ENCODE measurements at regions not wholly inside any gene's neighbourhood (a gene's known extent, or its start where the extent isn't known, plus 50 kb on each side); places are given as distances from the start of the nearest gene placed in this dataset.
"Not testable (repeated sequence)": the region's sequence is repeated elsewhere in the genome, so short reads cannot be mapped to it uniquely, and the experiment has no call there.

GRCh38 chr21:9010121-9010795 is 1511.1 kb upstream of the TPTE start:
- H2AFZ ChIP-seq (ENCODE audit: insufficient read depth, low read depth, low read length, poor library complexity, severe bottlenecking); H3K27ac ChIP-seq (ENCODE audit: low read depth in 1 of 2, low read length in 2 of 2); H3K27me3 Mint-ChIP-seq (ENCODE audit: low read depth in 3 of 3); H3K4me1 Mint-ChIP-seq; H3K36me3 Mint-ChIP-seq; H3K27ac Mint-ChIP-seq; H3K4me3 ChIP-seq (replicated peaks in 1 of 3; ENCODE audit: low read depth in 2 of 3, low read length in 3 of 3); H3K4me3 Mint-ChIP-seq; H3K36me3 ChIP-seq (replicated peaks in 1 of 2; ENCODE audit: control insufficient read depth in 1 of 2, insufficient read depth in 2 of 2, low read length in 2 of 2); H3K79me2 ChIP-seq (ENCODE audit: insufficient read depth, low read length); H3K9ac ChIP-seq (ENCODE audit: insufficient read depth, low read length, poor library complexity, severe bottlenecking); H4K20me1 ChIP-seq (ENCODE audit: insufficient read depth, low read length); H3K4me1 ChIP-seq (ENCODE audit: control insufficient read depth in 1 of 2, insufficient read depth in 2 of 2, low read length in 2 of 2); H3K4me2 ChIP-seq (replicated peaks; ENCODE audit: extremely low read depth, low read length, poor library complexity, severe bottlenecking); DNase-seq; H3K27me3 ChIP-seq (ENCODE audit: control insufficient read depth in 2 of 2, insufficient read depth in 2 of 2, low read length in 2 of 2); intact Hi-C loops (cut with micrococcal nuclease): not testable (repeated sequence)
- peaks cover 70 to 79% of the 10 kb centered on the region in 2 donors for H3K9me3 ChIP-seq (replicated peaks in 1 of 2; ENCODE audit: control insufficient read depth in 1 of 2, insufficient read depth in 1 of 2, low read length in 2 of 2)
- peaks cover 34 to 69% (median 63%) of the 10 kb centered on the region in 7 donors for H3K9me3 Mint-ChIP-seq
- no CpG with 5 or more reads among the region's 4 CpGs for WGBS (ENCODE audit: insufficient coverage)

GRCh38 chr21:9010936-9011890 is 1510.2 kb upstream of the TPTE start:
- DNase-seq; H3K27me3 ChIP-seq (ENCODE audit: control insufficient read depth in 2 of 2, insufficient read depth in 2 of 2, low read length in 2 of 2); H2AFZ ChIP-seq (ENCODE audit: insufficient read depth, low read depth, low read length, poor library complexity, severe bottlenecking); H4K20me1 ChIP-seq (ENCODE audit: insufficient read depth, low read length); H3K27me3 Mint-ChIP-seq (ENCODE audit: low read depth in 3 of 3); intact Hi-C loops (cut with micrococcal nuclease); H3K79me2 ChIP-seq (ENCODE audit: insufficient read depth, low read length); H3K36me3 ChIP-seq (replicated peaks in 1 of 2; ENCODE audit: control insufficient read depth in 1 of 2, insufficient read depth in 2 of 2, low read length in 2 of 2); H3K9ac ChIP-seq (ENCODE audit: insufficient read depth, low read length, poor library complexity, severe bottlenecking); H3K4me3 ChIP-seq (replicated peaks in 1 of 3; ENCODE audit: low read depth in 2 of 3, low read length in 3 of 3); H3K4me2 ChIP-seq (replicated peaks; ENCODE audit: extremely low read depth, low read length, poor library complexity, severe bottlenecking); H3K27ac Mint-ChIP-seq; H3K36me3 Mint-ChIP-seq; H3K4me1 Mint-ChIP-seq; H3K4me3 Mint-ChIP-seq; H3K4me1 ChIP-seq (ENCODE audit: control insufficient read depth in 1 of 2, insufficient read depth in 2 of 2, low read length in 2 of 2); H3K27ac ChIP-seq (ENCODE audit: low read depth in 1 of 2, low read length in 2 of 2): not testable (repeated sequence)
- peaks cover 37 to 72% (median 65%) of the 10 kb centered on the region in 7 donors for H3K9me3 Mint-ChIP-seq
- WGBS (ENCODE audit: insufficient coverage): 63% methylated on average over 3 of the region's 3 CpGs
- peaks cover 72 to 75% of the 10 kb centered on the region in 2 donors for H3K9me3 ChIP-seq (replicated peaks in 1 of 2; ENCODE audit: control insufficient read depth in 1 of 2, insufficient read depth in 1 of 2, low read length in 2 of 2)

- peaks cover 66 to 68% of the 10 kb centered on the region in 2 donors for H3K9me3 ChIP-seq (replicated peaks in 1 of 2; ENCODE audit: control insufficient read depth in 1 of 2, insufficient read depth in 1 of 2, low read length in 2 of 2)
These were observed 1509.5 kb upstream of the TPTE start for GRCh38 chr21:9011916-9012315.

GRCh38 chr21:9013502-9014242 is 1507.7 kb upstream of the TPTE start:
- H3K27ac ChIP-seq (ENCODE audit: low read depth in 1 of 2, low read length in 2 of 2); intact Hi-C loops (cut with micrococcal nuclease); H3K4me2 ChIP-seq (replicated peaks; ENCODE audit: extremely low read depth, low read length, poor library complexity, severe bottlenecking); H3K9ac ChIP-seq (ENCODE audit: insufficient read depth, low read length, poor library complexity, severe bottlenecking); H3K27me3 Mint-ChIP-seq (ENCODE audit: low read depth in 3 of 3); H3K27ac Mint-ChIP-seq; H3K4me3 Mint-ChIP-seq; H3K36me3 ChIP-seq (replicated peaks in 1 of 2; ENCODE audit: control insufficient read depth in 1 of 2, insufficient read depth in 2 of 2, low read length in 2 of 2); H2AFZ ChIP-seq (ENCODE audit: insufficient read depth, low read depth, low read length, poor library complexity, severe bottlenecking); H3K4me1 ChIP-seq (ENCODE audit: control insufficient read depth in 1 of 2, insufficient read depth in 2 of 2, low read length in 2 of 2); H3K4me1 Mint-ChIP-seq; DNase-seq; H3K36me3 Mint-ChIP-seq; H3K79me2 ChIP-seq (ENCODE audit: insufficient read depth, low read length); H3K27me3 ChIP-seq (ENCODE audit: control insufficient read depth in 2 of 2, insufficient read depth in 2 of 2, low read length in 2 of 2); H3K4me3 ChIP-seq (replicated peaks in 1 of 3; ENCODE audit: low read depth in 2 of 3, low read length in 3 of 3); H4K20me1 ChIP-seq (ENCODE audit: insufficient read depth, low read length): not testable (repeated sequence)
- WGBS (ENCODE audit: insufficient coverage): 69% methylated on average over 8 of the region's 8 CpGs
- H3K9me3 ChIP-seq (replicated peaks in 1 of 2; ENCODE audit: control insufficient read depth in 1 of 2, insufficient read depth in 1 of 2, low read length in 2 of 2): peaks cover 65 to 70% of the 10 kb centered on the region in 2 donors
- peaks cover 27 to 61% (median 54%) of the 10 kb centered on the region in 7 donors for H3K9me3 Mint-ChIP-seq

More at GRCh38 chr21:9011916-9012315, 1509.5 kb upstream of the TPTE start:
- DNase-seq; H3K4me3 ChIP-seq (replicated peaks in 1 of 3; ENCODE audit: low read depth in 2 of 3, low read length in 3 of 3); H4K20me1 ChIP-seq (ENCODE audit: insufficient read depth, low read length); H3K27ac ChIP-seq (ENCODE audit: low read depth in 1 of 2, low read length in 2 of 2); H3K36me3 Mint-ChIP-seq; H3K4me2 ChIP-seq (replicated peaks; ENCODE audit: extremely low read depth, low read length, poor library complexity, severe bottlenecking); H3K4me1 ChIP-seq (ENCODE audit: control insufficient read depth in 1 of 2, insufficient read depth in 2 of 2, low read length in 2 of 2); H3K27me3 Mint-ChIP-seq (ENCODE audit: low read depth in 3 of 3); H3K27ac Mint-ChIP-seq; H3K36me3 ChIP-seq (replicated peaks in 1 of 2; ENCODE audit: control insufficient read depth in 1 of 2, insufficient read depth in 2 of 2, low read length in 2 of 2); intact Hi-C loops (cut with micrococcal nuclease); H3K79me2 ChIP-seq (ENCODE audit: insufficient read depth, low read length); H2AFZ ChIP-seq (ENCODE audit: insufficient read depth, low read depth, low read length, poor library complexity, severe bottlenecking); H3K4me1 Mint-ChIP-seq; H3K9ac ChIP-seq (ENCODE audit: insufficient read depth, low read length, poor library complexity, severe bottlenecking); H3K4me3 Mint-ChIP-seq; H3K27me3 ChIP-seq (ENCODE audit: control insufficient read depth in 2 of 2, insufficient read depth in 2 of 2, low read length in 2 of 2): not testable (repeated sequence)
- peaks cover 34 to 67% (median 60%) of the 10 kb centered on the region in 7 donors for H3K9me3 Mint-ChIP-seq
- 54% methylated on average over 4 of the region's 4 CpGs for WGBS (ENCODE audit: insufficient coverage)

Measured in CD14-positive monocyte (primary cell).